ENCODE measurements at regions not wholly inside any gene's neighbourhood (a gene's known extent, or its start where the extent isn't known, plus 50 kb on each side); places are given as distances from the start of the nearest gene placed in this dataset.
"Not testable (repeated sequence)": the region's sequence is repeated elsewhere in the genome, so short reads cannot be mapped to it uniquely, and the experiment has no call there.

- no peak for DNase-seq (ENCODE audit: low spot score)
These were observed 112.7 kb upstream of the NANOS1 start for GRCh38 chr10:118916777-118917176.

- DNase-seq (ENCODE audit: low spot score): no peak
These were observed 111.8 kb upstream of the NANOS1 start for GRCh38 chr10:118917701-118918100.

- no peak for DNase-seq (ENCODE audit: low spot score)
These were observed 111.4 kb upstream of the NANOS1 start for GRCh38 chr10:118918116-118918515.

GRCh38 chr10:118918587-118918986, 110.9 kb upstream of the NANOS1 start:
- DNase-seq (ENCODE audit: low spot score): no peak

GRCh38 chr10:118920206-118920605, 109.3 kb upstream of the NANOS1 start:
- DNase-seq (ENCODE audit: low spot score): no peak

- DNase-seq (ENCODE audit: low spot score): no peak
These were observed 107.3 kb upstream of the NANOS1 start for GRCh38 chr10:118922226-118922625.

- DNase-seq (ENCODE audit: low spot score): no peak
These were observed 106.5 kb upstream of the NANOS1 start for GRCh38 chr10:118922972-118923371.

- DNase-seq (ENCODE audit: low spot score): no peak
These were observed 105.0 kb upstream of the NANOS1 start for GRCh38 chr10:118924493-118924892.

GRCh38 chr10:118925404-118926071, 104.0 kb upstream of the NANOS1 start:
- no peak for DNase-seq (ENCODE audit: low spot score)

GRCh38 chr10:118926072-118926417, 103.5 kb upstream of the NANOS1 start:
- no peak for DNase-seq (ENCODE audit: low spot score)

- no peak for DNase-seq (ENCODE audit: low spot score)
These were observed 103.1 kb upstream of the NANOS1 start for GRCh38 chr10:118926441-118926840.

- DNase-seq (ENCODE audit: low spot score): no peak
These were observed 102.6 kb upstream of the NANOS1 start for GRCh38 chr10:118926903-118927302.

GRCh38 chr10:118927321-118927720, 102.2 kb upstream of the NANOS1 start:
- DNase-seq (ENCODE audit: low spot score): no peak

- no peak for DNase-seq (ENCODE audit: low spot score)
These were observed 98.9 kb upstream of the NANOS1 start for GRCh38 chr10:118930614-118931013.

- no peak for DNase-seq (ENCODE audit: low spot score)
These were observed 98.1 kb upstream of the NANOS1 start for GRCh38 chr10:118931436-118931835.

- DNase-seq (ENCODE audit: low spot score): not testable (repeated sequence)
These were observed 97.4 kb upstream of the NANOS1 start for GRCh38 chr10:118932154-118932553.

GRCh38 chr10:118937226-118937625, 92.3 kb upstream of the NANOS1 start:
- no peak for DNase-seq (ENCODE audit: low spot score)

GRCh38 chr10:118939211-118940007, 90.1 kb upstream of the NANOS1 start:
- no peak for DNase-seq (ENCODE audit: low spot score)

GRCh38 chr10:118940386-118940785, 89.1 kb upstream of the NANOS1 start:
- DNase-seq (ENCODE audit: low spot score): no peak

GRCh38 chr10:118943253-118943652, 86.3 kb upstream of the NANOS1 start:
- DNase-seq (ENCODE audit: low spot score): no peak

GRCh38 chr10:118944959-118945633, 84.4 kb upstream of the NANOS1 start:
- DNase-seq (ENCODE audit: low spot score): no peak

- DNase-seq (ENCODE audit: low spot score): peak; percentile 5
These were observed 80.7 kb upstream of the NANOS1 start for GRCh38 chr10:118948786-118949185.

GRCh38 chr10:118950190-118950680, 79.3 kb upstream of the NANOS1 start:
- peak; percentile 18 for DNase-seq (ENCODE audit: low spot score)

Data from AG20443 (cell line).